GM18868 (cell line): ENCODE measurements at regions not wholly inside any gene's neighbourhood (a gene's known extent, or its start where the extent isn't known, plus 50 kb on each side); places are given as distances from the start of the nearest gene placed in this dataset.

Experiments used
- ATAC-seq: cut with Tn5 transposase; IDR thresholded peaks from one replicate; pipeline ENCODE4 v1.9.1; 2021; ENCODE audit warnings: mild to moderate bottlenecking, moderate library complexity; ENCODE audit not compliant: unreplicated experiment

GRCh38 chr11:81071606-81072005, 1630.8 kb upstream of the TENM4 start:
- ATAC-seq: no peak

DNA sequence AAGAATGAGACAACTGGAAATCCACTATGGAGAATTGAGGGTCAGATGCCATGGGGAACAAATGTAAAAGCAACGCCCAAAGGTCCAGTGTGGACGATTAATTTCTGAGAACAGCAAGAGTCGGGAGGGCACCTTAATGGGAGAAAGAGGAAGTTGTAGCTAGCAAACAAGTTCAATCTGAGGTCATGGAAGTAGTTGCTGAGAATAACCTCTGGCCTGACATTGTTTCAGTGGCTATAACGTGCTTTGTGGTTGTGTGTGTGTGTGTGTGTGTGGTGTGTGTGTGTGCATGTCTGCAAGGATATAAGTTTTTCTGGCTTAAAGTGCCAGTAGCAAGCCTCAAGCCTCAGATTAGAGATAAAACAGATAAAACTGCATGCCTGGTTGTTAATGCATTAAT, 1630.1 kb upstream of the TENM4 start:
- peak; percentile 85 for ATAC-seq

DNA sequence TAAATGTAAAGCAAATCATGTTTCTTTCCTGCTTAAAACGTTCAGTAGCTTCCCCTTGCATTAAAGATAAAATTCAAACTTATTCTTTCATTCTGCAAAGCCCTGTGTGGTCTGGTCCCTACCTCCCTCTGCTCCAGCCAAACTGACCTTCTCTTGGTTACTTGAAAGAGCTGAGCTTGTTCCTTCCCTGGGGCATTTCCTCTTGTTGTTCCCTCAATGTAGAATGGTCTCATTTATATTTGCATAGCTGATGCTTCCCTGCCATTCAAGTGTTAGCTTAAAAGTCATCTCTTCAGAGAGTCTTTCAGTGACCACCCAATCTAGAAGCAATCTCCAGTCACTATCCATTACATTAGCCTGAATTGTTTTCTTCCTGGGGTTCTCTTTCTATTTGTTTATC, 1618.5 kb upstream of the TENM4 start:
- ATAC-seq: no peak

DNA sequence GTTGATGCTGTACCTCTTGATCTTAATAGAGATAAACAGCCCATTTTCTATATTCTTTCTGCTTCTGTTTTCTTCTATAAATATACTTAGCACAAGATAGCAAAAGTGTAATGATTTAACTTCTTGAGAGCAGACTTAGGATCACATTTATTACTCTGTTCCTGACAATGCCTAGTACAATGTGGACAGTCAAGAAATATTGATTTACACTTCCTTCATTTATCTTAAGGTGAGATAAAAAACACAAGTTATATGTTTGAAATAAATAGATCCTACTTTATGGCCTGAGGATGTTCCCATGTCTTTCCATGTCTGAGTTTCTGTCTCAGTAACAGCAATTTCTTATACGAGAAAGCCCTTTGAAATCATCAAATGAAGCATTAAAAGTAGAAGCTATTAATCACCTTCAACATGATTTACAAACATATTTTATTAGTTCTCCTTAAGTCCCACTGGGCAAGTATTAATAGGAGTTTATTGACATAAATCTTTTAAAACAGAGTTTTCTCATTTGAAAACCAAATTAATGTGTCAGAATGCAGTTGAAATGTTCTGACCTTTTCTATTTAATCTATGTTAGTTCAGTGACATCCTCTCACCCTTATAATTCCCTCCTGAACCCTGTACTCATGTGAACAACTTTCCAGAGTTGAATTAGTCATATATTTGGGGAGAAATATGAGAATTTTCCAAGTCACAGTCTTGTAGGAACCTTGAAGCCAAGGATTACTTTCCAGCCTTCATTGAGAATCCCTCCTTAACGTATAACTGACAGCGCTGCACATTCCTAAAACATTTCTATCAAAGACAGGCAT, 1611.7 kb upstream of the TENM4 start:
- no peak for ATAC-seq

DNA sequence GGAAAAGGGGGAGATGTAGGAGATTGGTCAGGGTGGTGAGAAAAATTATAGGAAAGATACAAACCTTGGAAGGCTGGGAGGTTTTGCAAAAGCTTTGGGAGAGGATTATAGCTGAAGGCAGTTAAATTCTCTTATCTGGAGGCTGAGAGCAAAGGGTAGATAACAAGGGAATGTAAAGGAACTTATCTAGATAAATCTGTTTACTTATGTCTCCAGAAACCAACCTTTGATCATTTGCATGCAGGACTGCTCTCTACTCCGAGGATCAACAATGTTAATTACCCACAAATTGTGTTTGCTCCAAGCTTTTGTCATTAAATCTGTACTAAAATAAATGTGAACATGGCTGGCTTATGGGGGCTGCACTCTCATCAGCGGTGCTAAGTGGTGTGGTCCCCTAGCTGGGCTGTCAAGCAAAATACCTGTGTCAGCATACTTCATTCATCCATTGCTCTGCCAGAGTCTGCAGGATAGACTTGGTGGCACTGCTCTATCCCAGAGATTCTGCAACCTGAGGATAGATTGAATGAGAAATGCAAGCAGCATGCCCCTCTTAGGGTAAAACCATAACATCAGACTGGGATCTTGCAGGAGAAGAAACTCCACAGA, 1599.2 kb upstream of the TENM4 start:
- ATAC-seq: no peak

DNA sequence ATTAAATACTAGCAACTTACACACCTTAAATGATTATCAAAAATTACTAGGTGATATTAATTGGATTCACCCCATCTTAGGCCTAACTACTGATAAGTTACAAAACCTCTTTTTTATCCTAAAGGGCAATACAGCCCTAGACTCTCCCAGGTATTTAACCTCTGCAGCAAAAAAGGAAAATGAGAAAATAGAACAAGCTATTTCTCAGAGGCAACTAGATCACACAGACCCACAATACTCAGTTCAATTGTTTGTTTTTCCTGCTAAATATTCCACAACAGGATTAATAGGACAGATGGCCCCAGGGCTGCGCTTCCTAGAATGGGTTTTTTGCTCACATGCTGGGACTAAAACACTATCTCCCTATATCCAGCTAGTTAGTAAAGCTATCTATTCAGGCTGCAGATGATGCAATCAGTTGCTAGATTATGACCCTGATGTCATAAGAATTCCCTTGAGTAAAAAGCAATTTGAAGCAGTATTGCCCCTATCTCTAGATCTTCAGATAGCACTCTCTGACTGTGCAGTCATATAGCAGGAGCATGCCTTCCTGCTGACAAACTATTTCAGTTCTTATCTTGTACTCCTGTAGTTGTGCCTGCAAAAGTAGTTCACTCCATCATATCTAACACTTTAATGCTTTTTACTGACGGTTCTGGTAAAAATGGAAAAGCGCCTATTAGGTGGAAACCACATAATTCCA, 1595.5 kb upstream of the TENM4 start:
- no peak for ATAC-seq

DNA sequence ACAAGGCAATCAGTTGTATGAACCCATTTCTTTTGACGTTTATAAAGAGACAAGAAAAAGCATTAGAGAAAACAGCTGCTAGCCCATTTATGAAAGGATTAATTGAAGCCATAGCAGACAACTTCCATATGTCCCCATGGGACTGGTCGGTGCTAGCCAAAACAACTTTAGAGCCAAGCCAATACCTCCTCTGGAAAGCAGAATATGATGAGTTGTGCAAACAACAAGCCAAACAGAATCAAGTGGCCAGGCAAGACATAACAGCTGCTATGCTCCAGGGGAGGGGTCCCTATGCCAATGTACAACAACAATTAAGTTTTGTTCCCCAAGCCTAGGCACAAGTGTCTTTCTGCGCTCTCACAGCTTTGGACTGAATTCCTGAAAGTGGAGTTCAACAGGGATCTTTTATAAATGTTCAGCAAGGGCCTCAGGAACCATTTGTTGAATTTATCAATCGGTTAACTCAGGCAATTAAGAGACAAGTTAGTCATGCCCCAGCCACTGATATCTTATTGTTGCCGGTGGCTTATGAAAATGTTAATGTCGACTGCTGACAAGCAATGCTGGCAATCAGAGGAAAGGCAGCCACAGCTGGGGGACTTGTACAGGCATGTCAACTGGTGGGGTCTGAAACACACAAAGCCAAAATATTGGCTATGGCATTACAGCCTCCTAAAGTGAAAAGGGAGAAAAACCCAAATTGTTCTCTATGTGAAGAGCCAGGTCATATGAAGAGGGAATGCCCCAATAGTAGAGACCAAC, 1593.1 kb upstream of the TENM4 start:
- ATAC-seq: no peak

DNA sequence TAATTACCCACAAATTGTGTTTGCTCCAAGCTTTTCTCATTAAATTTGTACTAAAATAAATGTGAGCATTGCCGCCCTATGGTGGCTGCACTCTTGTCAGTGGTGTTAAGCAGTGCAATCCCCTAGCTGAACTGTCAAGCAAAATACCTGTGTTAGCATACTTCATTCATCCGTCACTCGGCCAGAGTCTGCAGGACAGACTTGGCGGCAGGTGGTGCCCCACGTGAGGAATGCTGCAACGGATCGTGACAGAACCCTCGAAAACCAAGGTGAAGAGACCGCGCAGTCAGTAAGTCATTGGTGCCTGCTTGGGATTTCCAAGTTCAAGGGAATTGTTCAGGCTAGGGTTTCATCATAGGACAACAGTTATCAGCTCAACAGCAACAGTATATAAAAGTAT, 1592.1 kb upstream of the TENM4 start:
- ATAC-seq: no peak

- ATAC-seq: no peak
These were observed 1589.4 kb upstream of the TENM4 start for GRCh38 chr11:81030186-81030585.

DNA sequence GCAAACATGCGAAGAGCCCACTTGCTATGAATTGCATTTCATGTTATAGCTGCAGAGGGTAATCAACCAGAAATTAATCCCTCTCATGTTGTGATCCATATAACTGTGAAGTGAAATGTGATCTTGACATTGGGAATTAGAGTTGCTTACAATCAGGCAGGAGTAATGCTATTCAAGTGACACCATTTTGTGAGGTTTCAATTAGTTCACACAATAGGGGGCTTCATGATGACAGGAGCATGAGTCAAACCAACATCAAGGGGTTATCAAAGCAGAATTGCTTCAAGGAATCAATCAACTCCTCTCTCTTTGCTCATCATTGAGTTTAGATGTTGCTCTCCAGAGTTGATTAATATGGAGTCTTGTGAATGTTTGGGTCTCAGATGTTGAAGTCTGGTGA, 1585.2 kb upstream of the TENM4 start:
- no peak for ATAC-seq

GRCh38 chr11:81022057-81022456, 1581.2 kb upstream of the TENM4 start:
- no peak for ATAC-seq

GRCh38 chr11:81010631-81011030, 1569.8 kb upstream of the TENM4 start:
- no peak for ATAC-seq

DNA sequence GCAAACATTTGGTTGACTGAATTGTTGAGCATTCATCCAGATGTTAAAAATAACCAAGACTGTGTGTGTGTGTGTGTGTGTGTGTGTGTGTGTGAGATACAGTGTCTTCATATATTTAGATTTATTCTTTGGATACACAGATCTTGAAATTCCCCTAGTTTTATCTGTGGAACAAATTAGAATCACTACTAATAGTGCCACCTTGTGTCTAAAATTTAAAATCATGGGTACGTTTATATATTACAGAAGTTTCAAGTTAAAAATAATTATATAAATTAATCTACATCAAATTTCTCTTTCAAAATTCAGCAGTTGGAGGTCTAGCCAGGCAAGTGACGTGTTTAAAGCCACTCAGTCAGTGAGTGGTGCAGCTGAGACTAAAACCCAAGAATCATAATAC, 1566.2 kb upstream of the TENM4 start:
- no peak for ATAC-seq

- ATAC-seq: peak; percentile 61
These were observed 1564.8 kb upstream of the TENM4 start for GRCh38 chr11:81005595-81005994.

DNA sequence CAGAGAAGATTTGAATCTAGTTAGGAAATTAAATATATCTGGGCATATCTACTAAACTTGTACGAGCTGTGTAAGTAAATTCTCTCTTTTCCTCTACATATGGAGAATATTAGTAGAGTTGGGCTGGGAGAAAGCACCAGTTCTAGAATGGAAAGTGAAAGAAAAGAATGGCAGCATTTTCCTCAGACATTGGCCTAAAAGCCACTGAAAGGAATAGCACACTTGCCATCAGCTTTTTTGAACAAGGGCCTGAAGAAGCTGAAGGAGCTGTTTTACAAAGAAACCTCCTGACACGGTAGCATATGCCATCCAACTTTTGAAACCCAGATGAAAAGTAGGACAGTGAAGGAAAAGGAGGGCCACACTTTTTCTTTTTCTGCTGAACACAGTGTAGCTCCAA, 1563.7 kb upstream of the TENM4 start:
- ATAC-seq: no peak

DNA sequence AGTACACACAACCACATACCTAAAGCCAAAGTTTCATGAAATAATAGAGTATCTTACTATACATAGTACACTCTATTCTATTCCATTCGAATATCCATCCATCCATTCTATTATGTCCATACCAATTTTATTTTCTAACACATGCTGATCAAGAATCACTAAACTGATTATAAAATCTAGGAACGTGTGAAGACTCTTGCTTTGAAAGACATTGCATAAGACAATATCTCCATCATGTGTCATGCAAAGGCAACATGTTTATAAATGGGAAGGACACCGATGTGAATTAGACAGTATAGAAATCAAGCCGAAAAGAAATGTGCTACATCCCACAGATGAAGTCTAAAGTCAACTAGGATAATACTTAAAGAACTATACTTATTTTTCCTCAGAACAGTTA, 1561.5 kb upstream of the TENM4 start:
- no peak for ATAC-seq

DNA sequence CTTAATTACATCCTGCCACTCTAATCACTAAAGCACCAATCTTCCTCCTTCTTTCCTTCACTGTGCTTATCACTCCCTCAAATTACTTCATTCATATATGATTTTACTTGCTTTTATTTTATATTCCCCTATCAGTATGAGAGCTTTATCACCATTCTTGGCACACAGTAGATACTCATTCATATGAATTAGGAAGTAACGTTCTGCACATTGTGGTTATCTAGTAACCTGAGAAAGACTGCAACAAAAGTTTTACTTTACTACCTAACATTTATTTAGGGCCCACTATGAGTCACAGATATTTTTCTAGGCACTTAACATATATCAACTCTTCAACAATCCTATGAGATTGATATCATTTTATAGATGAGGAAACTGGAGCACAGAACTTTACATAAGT, 1559.9 kb upstream of the TENM4 start:
- ATAC-seq: no peak

DNA sequence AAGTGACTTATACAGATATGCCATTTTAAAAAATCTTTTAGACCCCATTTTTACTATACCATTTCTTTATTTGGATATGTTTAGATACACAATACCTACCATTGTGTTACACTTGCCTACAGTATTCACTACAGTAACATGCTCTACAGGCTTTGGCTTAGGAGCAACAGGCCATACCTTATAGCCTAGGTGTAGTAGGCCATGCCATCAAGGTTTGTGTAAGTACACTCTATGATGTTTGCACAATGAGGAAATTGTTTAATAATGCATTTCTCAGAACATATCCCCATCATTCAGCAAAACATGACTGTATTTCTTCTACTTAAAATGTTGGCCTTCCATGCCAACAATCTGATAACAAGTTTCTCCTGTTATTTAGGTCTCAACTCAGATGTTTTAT, 1559.5 kb upstream of the TENM4 start:
- ATAC-seq: no peak

GRCh38 chr11:80995523-80995922, 1554.7 kb upstream of the TENM4 start:
- ATAC-seq: no peak

DNA sequence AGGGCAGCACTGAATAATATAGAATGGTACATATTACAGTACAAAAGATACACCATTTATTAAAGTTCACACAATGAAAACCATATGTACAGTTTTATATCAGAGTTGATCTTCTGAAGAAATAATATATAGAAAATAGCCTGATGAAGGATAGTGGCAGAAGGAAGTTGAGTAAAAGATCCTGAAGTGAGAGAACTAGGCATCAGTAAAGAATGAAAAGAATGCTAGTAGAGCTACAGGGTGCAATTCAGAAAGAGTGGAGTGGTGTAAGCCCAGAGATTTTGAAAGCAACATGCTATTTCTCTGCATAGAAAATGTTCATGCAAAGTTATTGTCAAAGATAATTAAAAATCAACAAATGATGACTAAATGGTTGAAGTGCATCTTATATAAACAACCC, 1552.7 kb upstream of the TENM4 start:
- no peak for ATAC-seq

DNA sequence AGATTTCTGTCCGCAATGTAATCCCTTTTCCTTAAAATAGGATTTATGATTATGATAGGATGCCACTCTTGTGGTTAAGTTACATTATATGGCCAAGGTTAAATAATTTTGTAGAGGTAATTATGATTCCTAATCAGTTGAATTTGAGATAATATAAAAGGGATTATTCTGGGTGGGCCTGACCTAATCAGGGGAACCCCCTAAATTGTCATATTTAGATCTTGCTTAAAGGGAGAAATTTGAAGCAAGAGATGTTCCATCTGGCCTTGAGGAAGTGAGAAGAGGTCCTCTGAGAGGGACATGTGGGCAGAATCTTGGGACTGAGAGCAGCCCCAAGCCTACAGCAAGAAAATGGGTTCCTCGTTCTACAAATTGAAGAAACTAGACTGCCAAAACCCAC, 1550.1 kb upstream of the TENM4 start:
- no peak for ATAC-seq
